Stimulated activated CD8-positive, alpha-beta memory T cell treated with anti-CD3 and anti-CD28 coated beads, Interleukin-12 subunit alpha, Interleukin-12 subunit beta, amount 100 ng/mL, for 24 hours (primary cell): ENCODE measurements at regions not wholly inside any gene's neighbourhood (a gene's known extent, or its start where the extent isn't known, plus 50 kb on each side); places are given as distances from the start of the nearest gene placed in this dataset.

Experiments used
- DNase-seq: peaks from one replicate; pipeline ENCODE4 v3.0.0-alpha.2; 2020; ENCODE audit errors: extremely low read depth

- DNase-seq, result no peak
Observed at GRCh38 chr2:9082158-9082557, 78.7 kb upstream of the MBOAT2 start.

- no peak for DNase-seq
Observed at GRCh38 chr2:9081750-9082149, 78.3 kb upstream of the MBOAT2 start.

- DNase-seq, result no peak
Observed at GRCh38 chr2:9078405-9078804, 74.9 kb upstream of the MBOAT2 start.

GRCh38 chr2:9077691-9078090, 74.2 kb upstream of the MBOAT2 start:
- no peak for DNase-seq

GRCh38 chr2:9076755-9077154, 73.3 kb upstream of the MBOAT2 start:
- no peak for DNase-seq

- no peak for DNase-seq
Observed at GRCh38 chr2:9076210-9076609, 72.7 kb upstream of the MBOAT2 start.

GRCh38 chr2:9074930-9075329, 71.4 kb upstream of the MBOAT2 start:
- DNase-seq, result no peak

GRCh38 chr2:9071584-9072124, 68.2 kb upstream of the MBOAT2 start:
- DNase-seq, result no peak

GRCh38 chr2:9071032-9071431, 67.5 kb upstream of the MBOAT2 start:
- no peak for DNase-seq

GRCh38 chr2:9069543-9069942, 66.1 kb upstream of the MBOAT2 start:
- no peak for DNase-seq

- DNase-seq, result no peak
Observed at GRCh38 chr2:9065901-9066300, 62.4 kb upstream of the MBOAT2 start.

GRCh38 chr2:9063023-9063606, 59.6 kb upstream of the MBOAT2 start:
- no peak for DNase-seq

GRCh38 chr2:9060819-9061218, 57.3 kb upstream of the MBOAT2 start:
- DNase-seq, result no peak

- no peak for DNase-seq
Observed at GRCh38 chr2:9057939-9058761, 54.7 kb upstream of the MBOAT2 start.

GRCh38 chr2:9055471-9055870, 52.0 kb upstream of the MBOAT2 start:
- no peak for DNase-seq

- no peak for DNase-seq
Observed at GRCh38 chr2:9053534-9053931, 50.0 kb upstream of the MBOAT2 start.
